ENCODE measurements at regions not wholly inside any gene's neighbourhood (a gene's known extent, or its start where the extent isn't known, plus 50 kb on each side); places are given as distances from the start of the nearest gene placed in this dataset.

GRCh38 chr5:58073243-58073642 is 386.6 kb downstream of the PLK2 start:
- TF ChIP-seq CTCF (IDR thresholded peaks at IDR 0.05) = no peak
- no peak for TF ChIP-seq POLR2A (IDR thresholded peaks at IDR 0.05)

All from lower leg skin (tissue), 3 donors.